GM18867 (cell line): ENCODE measurements at regions not wholly inside any gene's neighbourhood (a gene's known extent, or its start where the extent isn't known, plus 50 kb on each side); places are given as distances from the start of the nearest gene placed in this dataset.

Experiments
- ATAC-seq: cut with Tn5 transposase; IDR thresholded peaks from one replicate; pipeline ENCODE4 v1.9.1; 2021; ENCODE audit warnings: mild to moderate bottlenecking, moderate library complexity; ENCODE audit not compliant: unreplicated experiment

GRCh38 chr6:113570161-113570560 is 287.0 kb upstream of the MARCKS start:
- ATAC-seq: no peak

DNA sequence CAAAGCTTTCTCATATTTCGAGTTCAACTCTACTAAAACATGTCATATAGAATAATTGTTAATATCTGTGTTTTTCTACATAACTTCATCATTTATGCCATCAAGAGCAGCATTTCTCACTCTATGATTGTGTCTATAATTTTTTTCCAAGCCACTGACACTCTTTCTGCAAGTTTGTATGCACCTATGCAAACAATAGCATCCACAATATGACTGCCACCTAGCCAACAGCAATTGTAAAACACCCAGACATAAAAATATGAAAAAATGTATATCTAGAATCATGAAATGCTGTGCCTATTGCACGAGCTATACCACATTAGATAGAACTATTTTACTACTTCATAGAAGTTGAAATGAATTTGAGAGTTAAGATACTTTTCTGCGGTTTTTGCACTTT is 286.5 kb upstream of the MARCKS start:
- ATAC-seq: no peak

GRCh38 chr6:113574147-113574546 is 283.0 kb upstream of the MARCKS start:
- ATAC-seq: no peak

DNA sequence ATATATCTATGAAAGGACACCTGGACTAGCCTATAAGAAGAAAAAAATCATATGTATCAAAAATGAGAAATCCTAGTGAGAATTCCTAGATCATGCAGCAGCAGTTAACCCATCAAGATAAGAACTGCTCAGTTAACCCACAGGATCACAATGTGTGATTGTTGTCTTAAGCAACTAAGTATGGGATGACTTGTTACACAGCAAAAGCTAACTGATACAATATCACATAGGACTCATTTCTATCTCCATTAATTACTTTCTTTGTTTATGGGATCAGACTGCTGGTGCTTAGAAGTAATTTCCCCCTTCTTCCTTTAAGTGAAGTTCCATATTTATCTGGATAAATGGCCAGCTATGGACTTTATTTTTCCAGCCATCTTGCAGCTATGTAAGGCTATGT is 280.8 kb upstream of the MARCKS start:
- ATAC-seq: no peak

GRCh38 chr6:113578691-113579090 is 278.5 kb upstream of the MARCKS start:
- peak; percentile 69 for ATAC-seq

GRCh38 chr6:113584767-113585166 is 272.4 kb upstream of the MARCKS start:
- no peak for ATAC-seq

DNA sequence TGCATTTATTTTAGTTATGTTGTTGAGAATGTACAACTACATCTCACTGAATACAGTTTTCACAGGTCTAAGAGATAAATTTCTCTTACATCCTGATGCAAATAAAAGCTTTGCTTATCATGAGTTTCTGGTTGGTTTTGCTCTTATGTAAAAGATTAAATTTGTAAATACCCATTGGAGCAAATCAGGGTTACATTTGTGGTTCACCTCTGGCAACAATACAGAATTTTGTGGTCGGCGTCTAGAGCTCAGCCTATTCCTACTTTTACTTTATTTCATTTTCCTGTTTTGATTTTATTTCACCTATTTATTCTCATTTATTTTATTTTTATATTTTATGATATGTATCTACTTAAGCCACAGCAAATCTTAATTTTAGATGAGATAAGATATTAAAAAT is 271.9 kb upstream of the MARCKS start:
- ATAC-seq: no peak

GRCh38 chr6:113586413-113587077 is 270.6 kb upstream of the MARCKS start:
- no peak for ATAC-seq

DNA sequence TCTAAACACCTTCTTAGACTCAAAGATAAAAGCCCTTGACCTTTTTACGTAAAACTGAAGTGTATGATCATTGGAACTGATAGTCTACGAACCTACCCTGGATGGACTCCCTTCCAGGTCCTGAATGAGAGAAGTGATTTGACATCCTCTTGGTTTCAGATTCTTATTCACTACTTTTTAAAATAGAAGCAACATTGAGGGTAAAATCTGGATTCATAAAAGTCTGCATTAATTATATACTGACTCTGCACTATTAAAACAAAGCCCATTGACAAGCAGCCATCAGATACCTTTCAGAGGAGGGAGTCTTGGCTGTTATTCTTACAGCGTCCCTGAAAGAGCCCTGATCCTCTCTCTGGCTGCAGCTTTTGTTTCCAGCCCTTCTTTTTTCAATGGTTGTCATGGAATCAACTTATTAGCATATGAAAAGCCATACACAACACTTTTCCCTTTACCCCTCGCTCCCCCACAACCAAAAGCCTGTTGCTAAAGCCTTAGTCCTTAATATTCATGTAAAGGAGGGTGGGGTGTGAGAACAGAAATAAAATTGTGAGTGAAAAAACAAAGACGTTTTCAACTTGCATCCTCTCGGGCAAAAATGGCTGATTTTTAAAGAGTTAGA is 270.0 kb upstream of the MARCKS start:
- no peak for ATAC-seq

- ATAC-seq: no peak
Measured at GRCh38 chr6:113588646-113589045, 268.5 kb upstream of the MARCKS start.

DNA sequence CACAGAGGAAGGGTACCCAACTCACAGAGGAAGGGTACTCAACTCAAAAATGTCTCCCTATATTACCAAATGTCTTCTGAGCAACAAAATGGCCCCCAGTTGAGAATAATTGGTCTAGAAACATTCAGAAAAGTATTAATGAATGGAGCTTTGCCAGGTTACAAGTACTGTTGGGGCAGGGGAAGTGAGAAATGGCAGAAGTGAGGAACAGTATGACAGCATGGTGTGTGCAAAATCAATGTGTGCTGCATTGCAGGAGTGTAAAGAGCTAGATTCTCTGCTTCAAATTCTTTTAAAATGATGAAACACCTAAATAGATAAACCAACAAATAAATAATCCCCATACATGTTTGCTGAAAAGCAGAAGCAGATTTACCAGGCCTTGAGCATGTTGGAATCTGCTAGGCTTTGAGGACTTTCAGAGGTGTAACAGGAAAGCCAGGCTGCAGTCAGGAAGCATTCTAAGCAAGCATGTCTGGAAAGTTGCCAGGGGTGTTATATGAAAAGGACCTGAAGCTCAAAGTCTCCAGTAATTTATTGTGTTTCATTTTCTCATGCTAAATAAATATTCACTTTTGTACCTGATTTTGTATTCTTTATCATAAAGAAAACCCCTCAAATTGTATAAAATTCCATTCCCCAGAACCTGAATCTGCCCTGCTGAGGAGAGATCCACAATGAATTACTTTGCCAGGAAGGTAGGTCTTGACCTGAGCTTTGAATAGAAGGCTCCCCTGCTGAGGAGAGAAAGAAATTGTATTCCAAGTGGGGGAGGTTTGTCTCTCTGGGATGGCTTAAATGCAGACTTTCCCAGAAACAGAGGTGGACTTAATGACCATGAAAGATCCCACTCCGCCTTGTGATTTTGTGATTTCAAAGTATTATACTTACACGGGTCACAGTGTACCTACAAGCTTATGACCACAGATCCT is 265.0 kb upstream of the MARCKS start:
- ATAC-seq: peak; percentile 67

- no peak for ATAC-seq
Measured at GRCh38 chr6:113594726-113595125, 262.4 kb upstream of the MARCKS start.

DNA sequence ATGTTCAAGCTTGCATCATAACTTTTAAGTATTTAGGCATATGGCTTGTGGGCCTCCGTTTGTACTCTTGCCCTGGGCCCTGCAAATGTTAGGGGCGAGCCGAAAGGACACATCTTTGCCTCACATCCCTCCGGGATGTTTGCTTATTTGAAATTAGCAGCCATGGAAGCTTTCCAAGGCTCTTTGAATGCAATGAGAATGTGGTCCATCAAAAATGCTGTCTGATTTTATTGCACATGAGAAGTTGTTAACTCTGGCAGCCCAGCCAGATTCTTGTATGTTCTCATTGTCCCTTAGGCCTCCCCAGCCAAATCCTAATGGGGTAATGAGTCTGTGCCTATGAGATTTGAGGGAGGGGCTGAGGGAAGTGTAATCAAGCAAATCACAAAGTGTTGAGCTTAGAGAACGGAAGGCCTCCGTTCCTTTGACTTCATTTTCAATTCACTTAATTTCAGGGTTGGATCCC is 261.2 kb upstream of the MARCKS start:
- ATAC-seq: no peak

DNA sequence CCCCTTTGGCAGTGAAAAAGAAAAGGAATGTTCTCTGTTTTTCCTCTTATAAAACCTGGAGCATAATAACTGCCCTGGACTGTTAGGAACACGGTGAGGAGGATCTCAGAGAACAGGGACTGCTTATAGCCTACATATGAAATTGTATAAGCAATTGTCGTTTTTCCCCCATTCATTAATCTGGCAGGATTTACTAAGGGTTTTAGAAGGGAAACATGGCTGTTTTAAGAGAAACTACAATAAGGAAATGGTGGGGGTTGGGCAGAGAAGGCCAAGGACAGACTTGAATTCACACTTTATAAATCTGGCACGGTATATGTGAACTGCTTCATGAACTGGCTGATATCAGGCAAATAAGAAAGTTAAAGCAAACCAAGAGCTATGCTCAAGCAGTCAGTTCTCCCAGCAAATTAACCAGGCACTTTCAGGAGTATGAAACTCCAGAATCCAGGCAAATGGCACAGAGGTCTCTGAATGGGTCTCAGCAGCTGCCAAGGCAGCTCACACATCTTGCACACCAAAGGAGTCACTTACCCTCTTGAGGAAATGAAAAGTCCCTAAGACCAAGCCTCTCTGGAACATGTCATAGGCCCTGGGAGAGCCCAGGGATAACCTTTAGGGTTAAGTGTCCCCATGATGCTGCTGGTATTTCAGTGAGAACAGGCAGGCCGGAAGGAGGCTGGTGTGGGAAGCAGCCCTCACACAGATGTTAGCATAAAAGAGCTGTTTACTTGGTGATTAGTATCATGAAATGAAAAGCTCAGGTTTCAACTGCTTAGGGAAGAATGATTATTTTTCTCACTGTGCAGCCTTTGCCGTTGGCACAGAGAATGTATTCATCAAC is 260.5 kb upstream of the MARCKS start:
- no peak for ATAC-seq

GRCh38 chr6:113597231-113597583 is 259.9 kb upstream of the MARCKS start:
- no peak for ATAC-seq

- no peak for ATAC-seq
Measured at GRCh38 chr6:113598786-113599185, 258.4 kb upstream of the MARCKS start.

DNA sequence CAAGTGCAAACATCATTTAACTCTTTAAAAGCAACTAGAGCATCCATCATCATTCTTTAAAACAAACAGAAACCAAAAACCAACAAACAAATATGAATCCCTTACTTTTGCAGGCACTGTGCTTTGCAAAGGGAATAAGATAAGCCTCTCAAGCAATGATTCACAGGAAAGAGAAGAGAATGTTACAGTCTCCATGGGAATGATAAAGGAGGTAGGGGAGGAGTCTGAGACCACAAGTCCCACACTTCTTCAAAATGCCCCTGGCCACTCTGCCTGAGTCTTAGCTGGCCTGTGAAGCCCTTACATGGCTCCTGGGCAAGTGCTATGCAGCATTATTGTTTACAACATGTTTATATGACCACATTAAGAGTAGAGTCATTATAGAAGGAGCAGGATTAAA is 257.7 kb upstream of the MARCKS start:
- no peak for ATAC-seq

- ATAC-seq: no peak
Measured at GRCh38 chr6:113600551-113601339, 256.4 kb upstream of the MARCKS start.

DNA sequence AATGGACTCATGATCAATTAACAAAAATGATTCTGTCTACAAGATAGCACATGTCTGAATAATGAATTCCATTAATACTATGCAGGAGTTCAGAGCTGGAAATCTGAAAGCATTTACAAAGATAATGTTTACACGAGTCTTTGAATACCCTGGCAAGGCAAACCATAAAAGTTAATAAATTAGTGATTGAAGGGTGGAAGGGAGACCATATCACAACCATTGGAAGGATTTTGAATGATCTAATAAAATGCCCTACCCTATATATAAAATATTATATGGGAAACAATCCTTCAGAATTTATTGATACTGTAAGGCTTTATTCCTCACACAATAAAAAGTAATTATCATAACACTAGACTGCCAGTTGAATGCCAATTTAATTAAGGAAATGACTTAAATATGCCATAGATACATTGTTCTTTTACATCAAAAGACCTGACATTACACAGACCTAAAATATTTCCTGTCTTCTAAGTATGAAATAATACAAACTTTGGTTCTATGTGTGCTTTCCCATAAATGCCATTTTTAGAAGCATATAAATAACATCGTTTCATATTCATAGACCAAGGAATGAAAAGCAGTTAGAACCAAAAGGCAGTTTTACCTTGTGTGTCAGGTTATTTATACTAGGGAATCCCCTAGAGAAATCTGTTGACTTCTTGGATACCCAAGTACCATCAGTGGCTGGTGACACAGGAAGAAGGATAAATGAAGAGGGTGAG is 249.2 kb upstream of the MARCKS start:
- no peak for ATAC-seq
